NB4 (cell line): ENCODE measurements at regions not wholly inside any gene's neighbourhood (a gene's known extent, or its start where the extent isn't known, plus 50 kb on each side); places are given as distances from the start of the nearest gene placed in this dataset.
A peak's percentile ranks its signal among the peaks of the same experiment; 100 is the strongest.
"Not testable (repeated sequence)": the region's sequence is repeated elsewhere in the genome, so short reads cannot be mapped to it uniquely, and the experiment has no call there.

Experiments
- DNase-seq: peaks from one replicate; pipeline ENCODE4 v3.0.0; 2010; ENCODE audit warnings: low read depth
- H3K4me3 ChIP-seq: one replicate; pipeline ENCODE4 v1.5.1; 2011; ENCODE audit warnings: mild to moderate bottlenecking, low read depth, low read length, moderate library complexity

- not testable (repeated sequence) for DNase-seq, H3K4me3 ChIP-seq
Measured at GRCh38 chr1:120600442-120601041, 123.2 kb upstream of the NBPF26 start.

- not testable (repeated sequence) for DNase-seq
Measured at GRCh38 chr1:120607882-120608281, 115.9 kb upstream of the NBPF26 start.

GRCh38 chr1:120608314-120609014 is 115.3 kb upstream of the NBPF26 start:
- H3K4me3 ChIP-seq, DNase-seq: not testable (repeated sequence)

More at GRCh38 chr1:120607882-120608281, 115.9 kb upstream of the NBPF26 start:
- H3K4me3 ChIP-seq, result not testable (repeated sequence)

GRCh38 chr1:120609015-120609573 is 114.7 kb upstream of the NBPF26 start:
- not testable (repeated sequence) for H3K4me3 ChIP-seq, DNase-seq

GRCh38 chr1:120609834-120610233 is 113.9 kb upstream of the NBPF26 start:
- H3K4me3 ChIP-seq, DNase-seq: not testable (repeated sequence)

- H3K4me3 ChIP-seq, DNase-seq: not testable (repeated sequence)
Measured at GRCh38 chr1:120614931-120615639, 108.7 kb upstream of the NBPF26 start.

GRCh38 chr1:120617493-120617892 is 106.3 kb upstream of the NBPF26 start:
- H3K4me3 ChIP-seq, DNase-seq: not testable (repeated sequence)

GRCh38 chr1:120619867-120620692 is 103.7 kb upstream of the NBPF26 start:
- not testable (repeated sequence) for H3K4me3 ChIP-seq, DNase-seq

- DNase-seq, result not testable (repeated sequence)
Measured at GRCh38 chr1:120620693-120620969, 103.1 kb upstream of the NBPF26 start.

GRCh38 chr1:120621278-120621677 is 102.5 kb upstream of the NBPF26 start:
- not testable (repeated sequence) for DNase-seq, H3K4me3 ChIP-seq

More at GRCh38 chr1:120620693-120620969, 103.1 kb upstream of the NBPF26 start:
- H3K4me3 ChIP-seq, result not testable (repeated sequence)

GRCh38 chr1:120623539-120623938 is 100.2 kb upstream of the NBPF26 start:
- DNase-seq, H3K4me3 ChIP-seq: not testable (repeated sequence)

- not testable (repeated sequence) for H3K4me3 ChIP-seq
- peak; percentile 1 for DNase-seq
Measured at GRCh38 chr1:120624565-120625064, 99.1 kb upstream of the NBPF26 start.

GRCh38 chr1:120629832-120630455 is 93.8 kb upstream of the NBPF26 start:
- not testable (repeated sequence) for DNase-seq, H3K4me3 ChIP-seq

- H3K4me3 ChIP-seq, DNase-seq: not testable (repeated sequence)
Measured at GRCh38 chr1:120634816-120635806, 88.6 kb upstream of the NBPF26 start.

GRCh38 chr1:120640261-120641013 is 83.3 kb upstream of the NBPF26 start:
- not testable (repeated sequence) for H3K4me3 ChIP-seq

GRCh38 chr1:120641014-120641302 is 82.8 kb upstream of the NBPF26 start:
- H3K4me3 ChIP-seq, DNase-seq: not testable (repeated sequence)

More at GRCh38 chr1:120640261-120641013, 83.3 kb upstream of the NBPF26 start:
- DNase-seq, result not testable (repeated sequence)

- not testable (repeated sequence) for DNase-seq, H3K4me3 ChIP-seq
Measured at GRCh38 chr1:120647182-120647581, 76.6 kb upstream of the NBPF26 start.
